Kidney tubule cell (primary cell): ENCODE measurements at regions not wholly inside any gene's neighbourhood (a gene's known extent, or its start where the extent isn't known, plus 50 kb on each side); places are given as distances from the start of the nearest gene placed in this dataset.
A peak's percentile ranks its signal among the peaks of the same experiment; 100 is the strongest.

ENCODE experiments used
- DNase-seq: peaks from one replicate; pipeline ENCODE4 v3.0.0-alpha.2; 2018; ENCODE audit warnings: low spot score

DNA sequence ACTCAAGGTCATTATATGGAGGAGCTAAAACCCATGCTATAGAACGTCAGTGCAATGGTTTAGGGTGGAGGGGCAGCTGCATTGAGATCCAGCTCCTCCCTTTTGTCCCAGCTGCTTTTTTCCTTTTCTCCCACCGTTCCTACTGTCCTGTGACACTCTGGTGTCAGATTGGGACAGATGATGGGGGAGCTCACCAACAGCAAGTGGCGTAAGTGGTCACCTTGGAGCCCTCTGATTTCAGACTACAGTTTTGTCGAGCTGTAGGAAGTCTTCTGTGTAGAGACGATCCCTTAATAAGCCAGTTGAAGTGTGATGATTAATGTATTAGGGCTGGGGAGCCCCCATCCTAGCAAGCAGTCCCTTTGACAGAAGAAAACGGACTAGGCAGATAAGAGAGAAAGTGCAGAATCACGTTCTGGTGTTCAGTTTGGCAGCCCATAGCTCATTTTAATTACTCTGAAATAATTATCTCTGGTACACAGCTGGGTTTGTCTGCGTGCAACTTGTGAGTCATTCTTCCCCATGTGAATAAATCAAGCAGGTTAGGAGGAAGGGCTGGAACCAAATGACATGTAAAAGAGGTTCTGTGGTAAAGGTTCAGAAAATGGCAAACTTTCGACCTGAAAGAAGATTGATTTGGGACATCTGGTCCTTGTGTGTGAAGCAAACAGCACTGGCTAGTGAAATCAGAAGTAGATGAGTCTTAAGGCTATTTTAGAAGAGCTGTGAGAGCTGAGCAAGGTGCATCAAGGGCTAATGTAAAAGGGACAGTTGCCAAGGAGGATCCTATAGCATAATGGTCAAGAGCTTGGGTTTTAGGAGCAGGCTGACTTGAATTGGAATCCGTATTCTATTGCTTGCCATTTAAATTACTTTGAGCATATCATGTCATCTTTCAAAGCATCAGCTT, 241.4 kb downstream of the EDEM1 start:
- peak; percentile 11 for DNase-seq

DNA sequence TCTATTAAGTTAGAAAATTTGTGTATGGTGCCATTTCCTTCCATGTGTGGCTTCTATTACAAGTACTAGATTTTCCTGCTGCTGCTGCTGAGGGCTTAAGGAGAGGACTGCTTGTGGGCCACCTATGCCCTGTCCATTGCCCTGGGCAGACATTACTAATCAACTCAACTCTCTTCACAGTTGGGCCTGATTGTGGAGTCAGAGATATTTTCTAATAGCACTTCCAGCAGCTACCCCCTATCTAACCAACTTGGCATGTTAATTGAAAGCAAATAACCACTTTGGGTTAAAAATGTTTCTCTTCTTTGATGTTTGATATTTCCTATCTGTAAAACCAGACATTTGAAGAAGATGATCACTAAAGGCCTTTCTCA, 242.0 kb downstream of the EDEM1 start:
- no peak for DNase-seq

DNA sequence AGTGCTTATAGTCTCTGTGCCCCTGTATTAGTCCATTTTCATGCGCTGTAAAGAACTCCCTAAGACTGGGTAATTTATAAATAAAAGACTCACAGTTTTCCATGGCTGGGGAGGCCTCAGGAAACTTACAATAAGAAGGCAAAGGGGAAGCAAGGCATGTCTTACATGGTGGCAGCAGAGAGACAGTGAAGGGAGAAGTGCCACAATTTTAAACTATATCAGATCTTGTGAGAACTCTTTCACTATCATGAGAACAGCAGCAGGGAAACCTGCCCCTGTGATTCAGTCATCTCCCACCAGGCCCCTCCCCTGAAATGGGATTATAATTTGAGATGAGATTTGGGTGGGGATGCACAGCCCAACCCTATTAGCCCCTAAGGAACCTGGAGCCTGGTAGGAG, 243.2 kb downstream of the EDEM1 start:
- no peak for DNase-seq

DNA sequence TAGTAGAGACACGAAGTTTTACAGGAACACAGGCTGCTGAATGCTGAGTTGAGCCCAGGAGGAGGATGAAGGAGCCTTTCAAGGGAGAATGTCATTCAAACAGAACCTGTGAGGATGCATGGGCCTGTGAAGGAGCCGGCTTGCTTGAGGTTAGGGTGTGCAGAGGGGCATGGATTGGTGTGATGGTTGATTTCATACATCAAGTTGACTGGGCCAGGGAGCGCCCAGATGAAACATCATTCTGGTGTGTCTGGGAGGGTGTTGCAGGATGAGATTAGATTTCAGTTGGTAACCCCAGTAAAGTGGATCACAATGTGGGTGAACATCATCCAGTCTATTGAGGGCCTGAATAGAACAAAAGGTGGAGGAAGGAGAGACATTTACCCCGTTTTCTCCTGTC, 243.6 kb downstream of the EDEM1 start:
- DNase-seq = no peak

DNA sequence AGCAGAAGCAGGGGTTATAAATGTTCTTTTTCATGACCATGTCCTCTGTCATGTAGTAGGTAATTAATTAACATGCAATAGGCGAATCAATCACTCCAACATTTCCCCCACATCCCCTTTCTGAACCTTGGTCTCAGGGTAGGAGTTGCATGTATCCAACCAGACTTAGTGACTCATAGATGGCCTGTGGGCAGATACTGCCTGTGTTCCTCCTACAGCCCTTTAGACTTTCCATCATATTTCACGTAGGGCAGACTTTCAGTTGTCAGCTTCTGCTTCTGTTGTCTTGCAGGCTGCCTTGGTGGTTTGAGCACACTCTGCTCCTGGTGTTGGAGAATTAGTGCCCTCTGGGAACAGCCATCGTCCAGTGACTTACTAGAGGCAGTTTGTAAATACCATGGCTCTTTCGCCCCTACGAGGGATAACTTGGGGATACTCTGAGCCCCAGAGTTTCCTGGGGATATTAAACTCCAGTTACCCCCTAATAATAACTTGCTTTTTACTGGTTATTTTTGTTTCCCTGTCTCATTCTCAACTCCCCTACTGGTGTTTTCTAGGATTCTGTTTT, 244.4 kb downstream of the EDEM1 start:
- DNase-seq = peak; percentile 2

DNA sequence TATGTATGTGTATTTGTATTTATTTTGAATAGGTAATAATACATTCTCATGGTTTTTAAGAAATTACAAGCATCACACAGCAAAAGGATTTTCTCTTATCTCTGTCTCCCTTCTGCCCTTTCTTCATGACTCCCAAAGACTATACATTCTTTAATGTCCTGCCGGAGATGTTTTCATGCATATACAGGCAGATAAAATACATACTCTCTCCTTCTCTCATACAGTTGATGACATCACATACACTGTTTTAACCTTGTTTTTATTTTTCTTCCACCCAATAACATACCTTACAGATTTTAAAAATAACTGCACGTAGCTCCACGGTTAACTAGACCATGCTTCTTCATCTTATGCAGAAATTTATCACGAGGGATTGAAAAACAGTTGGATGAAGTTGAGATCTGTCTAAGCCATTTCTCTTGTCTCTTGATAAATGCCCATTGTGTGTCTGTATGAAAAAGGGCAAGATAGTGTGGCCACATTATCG, 249.8 kb downstream of the EDEM1 start:
- DNase-seq = no peak

DNA sequence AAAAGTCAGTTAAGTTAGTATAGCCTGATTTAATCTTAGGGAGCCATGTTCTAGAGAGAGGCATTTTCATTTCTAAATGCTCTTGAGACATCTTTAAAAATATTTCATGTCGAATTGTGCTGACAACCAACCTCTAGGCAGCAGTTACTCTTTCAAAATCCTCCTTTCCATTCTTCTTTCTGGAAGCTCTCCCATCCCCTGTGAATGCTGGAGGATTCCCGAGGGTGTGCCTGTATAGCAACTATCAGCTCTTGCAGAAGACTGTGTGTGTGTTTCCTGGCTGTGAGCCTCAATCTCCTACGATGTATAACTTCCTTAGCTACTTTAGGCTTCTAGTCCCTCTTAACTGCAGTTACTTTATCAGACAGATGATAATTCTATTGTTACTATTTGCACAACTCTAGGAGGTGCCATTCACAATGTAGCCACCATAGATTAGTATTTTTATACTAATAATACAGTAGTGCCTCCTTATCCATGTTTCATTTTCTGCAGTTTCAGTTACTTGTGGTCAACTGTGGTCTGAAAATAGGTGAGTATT, 250.3 kb downstream of the EDEM1 start:
- no peak for DNase-seq

DNA sequence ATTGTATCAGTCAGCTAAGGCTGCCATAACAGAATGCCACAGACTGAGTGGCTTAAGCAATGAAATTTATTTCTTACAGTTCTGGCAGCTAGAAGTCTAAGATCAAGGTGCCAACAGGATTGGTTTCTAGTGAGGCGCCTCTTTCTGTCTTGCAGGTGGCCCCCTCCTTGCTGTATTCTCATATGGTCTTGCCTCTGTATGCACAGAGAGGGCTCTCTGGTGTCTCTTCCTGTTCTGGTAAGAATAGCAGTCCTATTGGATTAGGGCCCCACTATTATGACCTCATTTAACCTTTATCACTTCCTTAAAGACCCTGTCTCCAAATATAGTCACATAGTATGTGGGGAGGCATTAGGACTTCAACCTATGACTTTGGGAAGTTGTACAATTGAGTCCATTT, 253.9 kb downstream of the EDEM1 start:
- no peak for DNase-seq

DNA sequence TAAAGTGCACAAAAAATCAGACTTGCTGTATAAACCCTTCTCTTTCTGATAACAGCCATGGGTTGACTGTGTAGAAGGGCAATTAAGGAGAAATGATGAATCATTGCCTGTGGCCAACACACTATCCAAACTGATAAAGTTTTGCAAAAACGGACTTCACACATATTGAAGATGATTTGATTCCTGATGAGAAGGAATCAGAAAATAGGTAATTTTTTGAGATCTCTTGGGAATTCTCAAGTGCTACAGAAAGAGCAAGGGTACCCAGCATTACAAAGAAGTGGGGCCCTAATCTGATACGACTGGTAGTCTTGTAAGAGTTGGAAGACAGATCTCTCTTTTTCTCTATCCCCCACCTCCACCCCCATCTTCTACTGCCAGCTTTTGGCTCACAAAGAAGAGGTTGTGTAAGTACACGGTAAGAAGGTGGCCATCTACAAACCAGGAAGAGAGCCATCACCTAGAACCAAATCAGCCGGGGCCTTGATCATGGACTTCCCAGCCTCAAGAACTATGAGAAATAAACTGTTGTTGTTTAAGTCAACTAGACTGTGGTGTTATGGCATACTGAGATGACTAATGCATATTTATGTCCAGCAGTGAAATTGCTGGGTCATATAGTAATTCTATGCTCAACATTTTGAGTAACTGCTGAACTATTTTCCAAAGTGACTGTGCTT, 254.7 kb downstream of the EDEM1 start:
- DNase-seq = peak; percentile 33

DNA sequence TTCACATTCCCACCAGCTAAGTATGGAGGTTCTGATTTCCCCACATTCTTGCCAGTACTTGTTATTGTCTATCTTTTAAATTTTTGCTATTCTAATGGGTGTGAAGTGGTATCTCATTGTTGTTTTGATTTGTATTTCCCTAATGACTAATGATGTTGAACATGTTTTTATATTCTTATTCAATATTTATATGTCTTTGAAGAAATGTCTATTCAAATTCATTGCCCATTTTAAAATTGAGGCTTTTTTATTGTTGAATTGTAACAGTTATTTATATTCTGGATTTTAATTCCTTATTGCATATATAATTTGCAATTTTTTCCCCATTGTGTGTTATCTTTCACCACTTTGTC, 255.3 kb downstream of the EDEM1 start:
- DNase-seq = no peak

DNA sequence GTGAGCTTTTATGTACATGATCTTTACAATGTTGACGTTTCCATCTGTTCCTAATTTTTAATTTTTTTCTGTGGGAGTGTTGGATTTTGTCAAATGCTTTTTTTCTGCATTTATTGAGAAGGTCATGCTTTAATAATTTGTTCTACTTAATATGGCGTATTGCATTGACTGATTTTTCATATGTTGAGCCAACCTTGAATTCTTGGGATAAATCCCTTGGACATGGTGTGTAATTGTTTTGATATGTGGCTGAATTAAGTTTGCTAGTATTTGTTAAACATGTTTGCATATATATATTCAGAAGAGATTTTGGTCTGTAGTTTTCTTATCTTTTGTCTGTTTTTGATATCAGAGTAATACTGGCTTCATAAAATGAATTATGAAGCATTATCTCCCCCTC, 256.7 kb downstream of the EDEM1 start:
- no peak for DNase-seq

DNA sequence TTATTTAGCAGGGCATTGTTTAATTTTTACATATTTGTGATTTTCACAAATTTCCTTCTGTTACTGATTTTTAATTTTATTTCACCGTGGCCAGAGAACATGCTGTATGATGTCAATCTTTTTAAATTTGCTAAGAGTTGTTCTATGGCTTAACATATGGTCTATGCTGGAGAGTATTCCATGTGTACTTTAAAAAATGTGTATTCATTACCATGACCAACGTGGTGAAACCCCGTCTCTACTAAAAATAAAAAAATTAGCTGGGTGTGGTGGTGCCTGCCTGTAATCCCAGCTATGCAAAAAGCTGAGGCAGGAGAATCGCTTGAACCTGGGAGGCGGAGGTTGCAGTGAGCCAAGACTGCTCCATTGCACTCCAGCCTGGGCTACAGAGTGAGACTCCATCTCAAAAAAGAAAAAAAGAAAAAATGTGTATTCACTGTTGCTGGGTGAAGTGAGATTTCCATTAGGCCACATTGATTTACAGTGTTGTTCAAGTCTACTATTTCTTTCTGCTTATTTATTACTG, 258.2 kb downstream of the EDEM1 start:
- DNase-seq = no peak

DNA sequence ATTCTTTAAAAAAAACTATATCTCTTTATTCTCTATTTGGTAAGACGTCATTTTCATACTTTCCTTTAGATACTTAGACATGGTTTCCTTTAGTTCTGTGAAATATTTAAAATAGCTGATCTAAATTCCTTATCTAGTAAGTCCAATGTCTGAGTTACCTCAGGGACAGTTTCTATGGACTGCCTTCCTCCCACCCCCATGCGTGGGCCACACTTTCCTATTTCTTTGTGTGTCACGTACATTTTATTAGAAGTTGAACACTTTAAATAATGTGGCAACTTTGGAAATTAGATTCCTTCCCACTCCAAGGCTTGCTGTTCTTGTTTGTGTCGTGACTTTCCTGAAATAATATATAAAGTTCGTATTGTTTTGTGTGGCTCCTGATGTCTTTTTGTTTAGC, 260.7 kb downstream of the EDEM1 start:
- DNase-seq = no peak

DNA sequence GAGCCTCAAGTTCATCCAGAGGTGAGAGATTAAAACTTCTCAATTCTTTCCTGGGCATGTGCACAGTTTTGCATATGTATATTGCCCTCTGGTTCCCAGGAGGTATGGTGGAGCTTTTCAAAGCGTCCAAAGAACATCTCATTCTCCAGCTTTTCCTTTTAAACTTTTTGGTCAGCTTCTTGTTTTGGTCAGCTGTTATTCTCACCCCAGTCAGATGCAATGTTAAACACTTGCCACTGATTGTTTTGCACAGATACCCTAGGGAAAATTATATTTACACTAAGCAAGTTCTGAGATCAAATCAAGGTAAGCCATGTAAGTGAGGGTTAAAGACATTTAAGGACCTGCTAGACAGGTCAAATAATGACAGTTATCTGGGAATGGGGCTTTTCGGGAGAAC, 261.3 kb downstream of the EDEM1 start:
- no peak for DNase-seq

DNA sequence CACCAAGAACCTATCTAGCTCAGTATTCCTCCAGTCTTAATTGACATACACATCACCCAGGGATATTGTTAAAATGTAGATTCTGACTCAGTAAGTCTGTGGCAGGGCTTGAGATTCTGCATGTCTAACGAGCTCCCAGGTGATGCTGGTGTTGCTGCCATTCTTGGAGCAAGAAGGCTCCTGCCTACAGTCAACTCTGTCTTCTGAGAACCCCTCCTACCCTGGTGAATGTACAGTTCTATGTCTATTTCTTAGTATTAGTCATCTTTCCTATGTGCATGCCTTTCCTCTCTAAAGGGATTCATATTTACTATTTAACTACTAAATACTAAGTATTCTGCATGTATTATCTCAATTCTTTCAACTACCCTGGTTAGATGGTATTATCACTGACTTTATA, 268.7 kb downstream of the EDEM1 start:
- DNase-seq = no peak

DNA sequence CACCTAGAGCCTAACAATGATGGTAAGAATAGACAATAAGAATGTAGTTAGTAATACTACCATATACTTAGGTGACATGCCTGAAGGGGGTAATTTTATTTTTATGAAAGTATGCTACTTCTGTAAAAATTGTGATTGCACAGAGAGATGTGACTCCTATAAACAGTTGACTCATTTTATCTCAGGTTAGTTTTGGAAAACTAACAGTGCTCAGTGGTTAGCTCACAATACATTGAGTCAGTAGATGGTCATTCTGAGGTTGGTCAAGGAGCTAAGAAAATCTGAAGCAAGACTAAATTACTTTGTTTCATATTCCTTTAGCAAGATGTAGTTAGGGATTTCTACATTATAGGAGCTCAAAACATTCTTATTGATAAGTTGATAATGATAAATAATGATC, 271.0 kb downstream of the EDEM1 start:
- no peak for DNase-seq

DNA sequence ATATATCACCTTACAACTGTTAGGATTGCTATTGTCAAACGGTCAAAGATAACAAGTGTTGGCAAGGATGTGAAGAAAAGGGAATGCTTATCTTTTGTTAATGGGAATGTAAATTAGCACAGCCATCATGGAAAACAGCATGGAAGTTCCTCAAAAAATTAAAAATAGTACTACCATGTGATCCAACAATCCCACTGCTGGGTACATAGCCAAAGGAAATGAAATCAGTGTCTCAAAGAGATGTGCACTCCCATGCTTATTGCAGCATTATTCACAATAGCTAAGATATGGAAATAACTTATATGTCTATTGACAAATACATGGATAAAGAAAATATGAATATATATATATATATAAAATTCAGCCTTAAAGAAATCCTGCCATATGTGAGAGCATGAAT, 274.6 kb downstream of the EDEM1 start:
- DNase-seq = no peak

DNA sequence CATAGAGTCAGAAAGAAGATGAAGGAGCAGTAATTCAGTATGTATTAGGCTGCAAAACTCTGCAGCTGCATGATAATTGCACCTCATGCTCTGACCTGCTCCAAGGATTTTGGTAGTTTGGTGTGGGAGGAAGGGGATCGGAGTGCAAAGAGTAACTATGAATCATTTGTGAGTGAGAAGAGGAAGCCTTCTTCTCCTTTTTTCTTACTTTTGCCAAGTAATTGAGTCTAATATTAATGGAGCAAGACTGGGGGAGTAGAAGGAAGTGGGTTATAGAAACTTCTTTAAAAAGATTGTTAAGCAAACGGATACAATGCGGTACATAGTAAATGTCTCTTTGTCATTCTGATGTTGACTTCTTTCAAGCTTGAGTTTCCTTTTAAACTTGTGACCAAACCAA, 276.5 kb downstream of the EDEM1 start:
- DNase-seq = no peak

DNA sequence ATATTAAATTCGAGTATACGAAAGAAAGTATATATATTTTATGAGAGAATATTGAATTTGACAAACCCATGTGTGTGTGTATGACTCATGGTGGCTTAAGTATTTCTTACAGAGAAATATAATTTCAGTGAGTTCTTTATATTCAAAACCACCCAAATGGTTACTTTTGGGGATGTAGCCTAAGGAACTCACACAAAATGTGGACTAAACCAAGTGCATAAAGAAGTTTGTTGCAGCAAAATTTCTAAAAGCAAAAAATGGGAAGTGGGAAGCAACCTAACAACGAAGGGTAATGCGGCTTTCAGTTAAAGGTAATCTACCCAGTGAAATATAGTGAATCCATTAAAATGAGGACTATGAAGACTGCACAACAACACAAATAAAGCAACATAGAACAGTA, 277.1 kb downstream of the EDEM1 start:
- DNase-seq = no peak

DNA sequence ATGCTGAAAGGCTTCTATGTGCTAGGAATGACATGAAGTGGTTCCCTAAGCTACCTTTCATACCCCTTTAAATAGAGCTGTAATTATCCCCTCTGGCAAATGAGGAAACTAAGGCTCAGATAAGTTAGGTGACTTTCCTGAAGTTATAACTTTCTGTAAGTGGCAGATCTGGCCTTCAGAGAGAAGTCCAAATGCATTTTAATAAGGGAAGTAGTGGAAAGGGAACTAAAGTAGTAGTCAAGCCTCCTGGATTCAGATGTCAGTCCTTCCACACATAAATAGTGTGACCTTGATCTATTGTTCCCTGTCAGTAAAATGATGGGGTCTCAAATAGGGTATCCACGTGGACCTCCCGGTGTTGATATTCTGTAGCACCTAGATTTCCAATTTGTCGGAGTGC, 277.7 kb downstream of the EDEM1 start:
- DNase-seq = no peak

DNA sequence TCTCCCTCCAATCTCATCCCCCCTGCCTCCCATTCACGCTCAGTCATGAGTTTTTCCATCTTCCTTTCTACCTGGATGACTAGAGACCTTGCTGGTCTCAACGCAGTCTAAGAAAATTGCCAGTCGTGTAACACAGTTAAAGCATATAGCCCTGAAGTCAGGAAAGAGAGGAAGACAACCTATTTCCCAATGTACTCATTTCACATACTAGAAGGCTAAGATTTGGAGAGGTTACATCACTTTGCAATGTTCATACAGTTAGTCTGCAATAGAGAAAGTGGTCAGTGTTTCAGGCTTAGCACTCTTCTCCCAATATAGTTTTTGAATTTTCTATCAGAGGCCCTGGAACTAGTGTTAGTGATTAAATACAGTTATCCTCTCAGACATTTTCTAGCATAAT, 278.6 kb downstream of the EDEM1 start:
- DNase-seq = no peak

DNA sequence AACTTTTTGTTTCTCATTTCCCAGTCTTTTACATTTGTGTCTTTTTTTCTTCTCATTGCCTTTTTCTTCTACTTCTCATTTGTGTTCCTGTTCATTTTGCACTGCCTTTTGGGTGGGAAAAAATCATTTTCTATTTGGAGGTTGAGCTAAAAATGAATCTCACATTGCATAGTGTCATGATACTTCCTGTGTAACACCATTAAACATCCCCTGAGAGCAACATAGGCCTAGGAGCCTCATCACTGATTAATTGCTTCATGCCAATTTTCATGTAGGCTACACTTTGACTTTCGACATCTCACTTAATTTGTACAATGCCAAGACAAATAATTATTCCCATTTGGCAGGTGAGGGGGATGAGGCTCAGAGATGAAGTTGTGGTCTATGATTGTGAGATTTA, 279.2 kb downstream of the EDEM1 start:
- DNase-seq = no peak

DNA sequence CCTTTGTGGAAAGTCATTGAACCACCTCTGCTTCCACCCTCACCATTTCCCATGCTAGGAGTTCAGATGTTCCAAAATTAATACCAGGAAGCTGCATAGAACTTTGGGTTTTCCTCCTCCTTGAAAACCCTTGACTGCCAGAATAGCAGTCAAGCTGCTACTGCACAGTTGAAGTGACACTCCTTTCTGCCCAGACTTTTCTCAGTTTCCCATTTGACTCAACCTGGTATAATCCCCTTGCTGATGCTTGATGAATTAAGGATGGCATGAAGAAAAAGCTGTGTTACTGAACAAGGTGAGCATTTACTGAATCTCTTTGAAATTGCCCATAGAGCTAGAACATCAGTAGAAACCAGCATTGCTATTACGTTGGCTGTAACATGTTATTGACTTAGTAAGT, 286.0 kb downstream of the EDEM1 start:
- no peak for DNase-seq
